NOMO-1 treated with dmso at 0.1 percent for 144 hours (cell line): ENCODE measurements at regions not wholly inside any gene's neighbourhood (a gene's known extent, or its start where the extent isn't known, plus 50 kb on each side); places are given as distances from the start of the nearest gene placed in this dataset.
"Not testable (repeated sequence)": the region's sequence is repeated elsewhere in the genome, so short reads cannot be mapped to it uniquely, and the experiment has no call there.

Experiments
- DNase-seq: peaks from one replicate; lab custom pipeline; 2025; ENCODE audit not compliant: unreplicated experiment; lab: John Stamatoyannopoulos, UW

DNA sequence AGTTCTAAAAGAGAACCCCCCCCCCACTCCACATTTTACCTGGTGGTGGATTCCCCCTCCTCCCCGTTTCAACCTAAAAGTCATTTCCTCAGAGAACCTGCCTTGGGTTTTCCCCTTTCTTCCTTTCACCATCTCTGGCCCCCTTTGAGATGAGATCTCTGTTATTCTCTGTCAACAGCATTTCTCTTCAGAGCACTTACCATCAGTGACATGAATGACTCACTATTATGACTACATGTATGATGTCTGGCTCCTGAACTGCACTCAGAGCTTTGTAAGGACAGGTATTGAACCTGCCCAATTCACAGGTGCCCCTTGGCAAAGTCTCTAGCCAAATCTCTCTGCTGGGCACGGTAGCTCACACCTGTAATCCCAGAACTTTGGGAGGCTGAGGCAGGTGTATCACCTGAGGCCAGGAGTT lies 61.4 kb upstream of the JARID2 start:
- DNase-seq, result no peak

GRCh38 chr6:15185111-15185510 lies 60.8 kb upstream of the JARID2 start:
- not testable (repeated sequence) for DNase-seq

GRCh38 chr6:15193451-15193850 lies 52.4 kb upstream of the JARID2 start:
- DNase-seq, result not testable (repeated sequence)

DNA sequence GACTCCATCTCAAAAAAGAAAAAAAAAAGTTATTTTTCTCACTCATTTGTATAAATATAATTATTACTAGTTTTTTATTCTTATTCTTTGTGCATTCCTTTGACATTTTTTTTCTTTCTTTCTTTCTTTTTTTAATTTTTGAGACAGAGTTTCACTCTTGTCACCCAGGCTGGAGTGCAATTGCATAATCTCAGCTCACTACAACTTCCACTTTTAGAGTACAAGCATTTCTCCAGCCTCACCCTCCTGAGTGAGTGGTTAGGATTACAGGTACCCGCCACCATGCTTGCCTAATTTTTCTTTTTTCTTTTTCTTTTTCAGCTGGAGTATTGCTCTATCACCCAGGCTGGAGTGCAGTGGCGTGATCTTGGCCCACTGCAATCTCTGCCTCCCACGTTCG lies 51.4 kb upstream of the JARID2 start:
- peak; percentile 50 for DNase-seq
